HFFc6 (cell line): ENCODE measurements at regions not wholly inside any gene's neighbourhood (a gene's known extent, or its start where the extent isn't known, plus 50 kb on each side); places are given as distances from the start of the nearest gene placed in this dataset.

Experiments
- DNase-seq: peaks from one replicate; pipeline ENCODE4 v3.0.0-alpha.2; 2018
- H3K27ac Mint-ChIP-seq: 2 replicates; pipeline ENCODE4 v1.8.0; 2020; ENCODE audit warnings: mild to moderate bottlenecking, mixed read lengths
- H3K27me3 Mint-ChIP-seq: 2 replicates; pipeline ENCODE4 v1.8.0; 2021; ENCODE audit warnings: mild to moderate bottlenecking, moderate library complexity, mixed read lengths; ENCODE audit not compliant: insufficient read depth
- H3K36me3 Mint-ChIP-seq: 2 replicates; pipeline ENCODE4 v1.8.0; 2021; ENCODE audit warnings: low read depth, mixed read lengths
- H3K4me1 Mint-ChIP-seq: 2 replicates; pipeline ENCODE4 v1.8.0; 2020; ENCODE audit warnings: low read depth, mixed read lengths
- H3K4me3 Mint-ChIP-seq: 2 replicates; pipeline ENCODE4 v1.8.0; 2020; ENCODE audit warnings: mild to moderate bottlenecking, moderate library complexity, mixed read lengths
- H3K9me3 Mint-ChIP-seq: 2 replicates; pipeline ENCODE4 v1.8.0; 2020; ENCODE audit warnings: mild to moderate bottlenecking, mixed read lengths
- CTCF ChIP-seq: fragments of 200-600 bp; sonication (generic); IDR thresholded peaks from 2 replicates; pipeline ENCODE4 v1.5.0; 2021; ENCODE audit warnings: antibody characterized with exemption, mild to moderate bottlenecking

DNA sequence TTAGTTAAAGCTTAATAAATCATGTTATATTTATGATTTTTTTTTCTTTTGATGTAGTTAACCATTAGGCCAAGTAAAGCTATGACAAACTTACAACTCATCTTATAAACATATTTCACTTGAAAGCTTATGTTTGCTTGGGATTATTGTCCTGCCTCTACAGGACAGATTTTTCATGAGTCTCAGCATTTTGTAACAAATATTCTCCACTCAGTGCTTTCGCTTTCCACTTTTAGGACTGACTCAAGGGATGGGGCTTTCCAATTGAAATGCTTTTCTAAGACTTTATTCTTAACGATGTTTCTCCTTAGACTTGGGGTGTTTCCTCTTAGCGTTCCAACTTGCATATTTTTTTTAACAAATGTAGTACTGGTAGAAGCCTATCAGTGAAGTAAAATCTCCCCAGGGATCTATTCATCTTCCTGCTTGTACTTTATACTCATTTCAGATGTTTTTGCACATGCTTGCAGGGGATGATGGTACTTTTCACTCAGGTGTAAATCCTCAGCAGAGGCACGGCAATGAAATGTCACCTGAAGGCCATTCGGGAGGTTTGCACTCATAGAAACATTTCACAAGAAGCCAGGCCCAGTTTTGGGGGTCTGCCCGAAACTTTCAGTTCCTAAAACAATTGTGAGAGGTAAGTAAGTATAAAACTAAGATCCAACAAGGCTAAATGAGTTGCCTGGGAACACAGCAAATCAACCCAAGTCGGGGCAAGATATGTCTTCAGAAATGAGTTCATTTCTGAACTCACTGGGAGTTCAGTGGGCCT is 298.1 kb upstream of the FOXQ1 start:
- Mint-ChIP-seq H3K36me3 (no peaks in the 10 kb centered on the region), H3K27ac (no peak overlapping the region), H3K9me3 (no peaks in the 10 kb centered on the region; the same call in 1 of the 2 replicates), H3K27me3 (peaks cover 16% of the 10 kb centered on the region), H3K4me1 (no peaks in the 10 kb centered on the region), H3K4me3 (no peak overlapping the region)
- TF ChIP-seq CTCF: no peak
- no peak for DNase-seq

GRCh38 chr6:1009103-1009502 is 302.8 kb upstream of the FOXQ1 start:
- no peaks in the 10 kb centered on the region for H3K9me3 Mint-ChIP-seq
- no peaks in the 10 kb centered on the region for H3K4me1 Mint-ChIP-seq
- no peak for DNase-seq
- no peaks in the 10 kb centered on the region for H3K36me3 Mint-ChIP-seq
- H3K27me3 Mint-ChIP-seq: peaks cover 12% of the 10 kb centered on the region
- H3K4me3 Mint-ChIP-seq: no peak overlapping the region
- no peak overlapping the region for H3K27ac Mint-ChIP-seq
- TF ChIP-seq CTCF: no peak

DNA sequence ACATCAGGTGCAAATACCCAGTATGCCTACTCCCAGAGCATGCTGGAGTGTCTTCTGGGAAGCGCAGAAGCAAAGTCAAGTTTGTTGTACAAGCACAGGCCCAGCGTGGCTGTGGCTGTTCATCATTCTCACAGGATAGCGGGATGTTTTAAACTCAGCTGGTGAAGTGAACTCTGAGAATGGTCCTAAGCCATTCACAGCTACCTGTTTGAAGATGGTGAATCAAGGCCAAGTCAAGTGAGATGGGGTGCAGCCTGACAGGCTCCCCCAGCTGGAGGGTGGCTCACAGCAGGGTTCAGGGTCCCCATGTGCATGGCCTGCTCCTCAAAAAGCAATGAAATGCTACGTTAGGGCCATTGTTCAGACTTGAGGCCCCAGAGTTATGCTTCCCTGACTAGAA is 304.7 kb upstream of the FOXQ1 start:
- H3K9me3 Mint-ChIP-seq: no peaks in the 10 kb centered on the region
- no peaks in the 10 kb centered on the region for H3K4me1 Mint-ChIP-seq
- H3K4me3 Mint-ChIP-seq: no peak overlapping the region
- no peak for DNase-seq
- TF ChIP-seq CTCF: no peak
- no peaks in the 10 kb centered on the region for H3K36me3 Mint-ChIP-seq
- H3K27ac Mint-ChIP-seq: no peak overlapping the region
- peaks cover 20% of the 10 kb centered on the region for H3K27me3 Mint-ChIP-seq

GRCh38 chr6:1004885-1005630 is 306.8 kb upstream of the FOXQ1 start:
- DNase-seq: no peak
- H3K36me3 Mint-ChIP-seq: no peaks in the 10 kb centered on the region
- TF ChIP-seq CTCF: no peak
- H3K27ac Mint-ChIP-seq: no peak overlapping the region
- peaks cover 16% of the 10 kb centered on the region for H3K27me3 Mint-ChIP-seq
- H3K9me3 Mint-ChIP-seq: no peaks in the 10 kb centered on the region
- H3K4me1 Mint-ChIP-seq: no peaks in the 10 kb centered on the region
- H3K4me3 Mint-ChIP-seq: no peak overlapping the region

GRCh38 chr6:1003394-1004160 is 308.3 kb upstream of the FOXQ1 start:
- Mint-ChIP-seq H3K27ac (no peak overlapping the region), H3K36me3 (no peaks in the 10 kb centered on the region), H3K9me3 (no peaks in the 10 kb centered on the region), H3K4me1 (no peaks in the 10 kb centered on the region), H3K27me3 (peaks cover 14% of the 10 kb centered on the region), H3K4me3 (no peak overlapping the region)
- no peak for DNase-seq
- no peak for TF ChIP-seq CTCF
